Activated CD4-positive, alpha-beta T cell treated with anti-CD3 and anti-CD28 coated beads, Interleukin-2, amount 10 ng/mL, durations not matched to agents 7 days and 5 days (primary cell): ENCODE measurements at regions not wholly inside any gene's neighbourhood (a gene's known extent, or its start where the extent isn't known, plus 50 kb on each side); places are given as distances from the start of the nearest gene placed in this dataset.

Experiments
- CTCF ChIA-PET: fragments of 350-600 bp; sonication (Branson Sonifier 250); formaldehyde crosslinking; loops from one replicate; lab custom pipeline; 2021; ENCODE audit warnings: antibody characterized with exemption; lab: Charles Lee
- POLR2A ChIA-PET: fragments of 350-600 bp; sonication (Branson Sonifier 250); formaldehyde crosslinking; loops from one replicate; lab custom pipeline; 2021; ENCODE audit warnings: antibody characterized with exemption; lab: Charles Lee
- DNase-seq: peaks from one replicate; pipeline ENCODE4 v3.0.0-alpha.2; 2020
- H3K27ac Mint-ChIP-seq: one replicate; pipeline ENCODE4 v1.8.0; 2021; ENCODE audit warnings: mild to moderate bottlenecking, moderate library complexity, mixed read lengths
- H3K27me3 Mint-ChIP-seq: one replicate; pipeline ENCODE4 v1.8.0; 2021; ENCODE audit warnings: mixed read lengths
- H3K36me3 Mint-ChIP-seq: one replicate; pipeline ENCODE4 v1.8.0; 2021; ENCODE audit warnings: low read depth, mixed read lengths
- H3K4me1 Mint-ChIP-seq: one replicate; pipeline ENCODE4 v1.8.0; 2021; ENCODE audit warnings: mixed read lengths
- H3K4me3 Mint-ChIP-seq: one replicate; pipeline ENCODE4 v1.8.0; 2021; ENCODE audit warnings: mild to moderate bottlenecking, moderate library complexity, mixed read lengths
- H3K9me3 Mint-ChIP-seq: one replicate; pipeline ENCODE4 v1.8.0; 2021; ENCODE audit warnings: mixed read lengths

GRCh38 chr1:187384504-187384903 is 555.8 kb downstream of the PLA2G4A start:
- no peak for DNase-seq
- H3K9me3 Mint-ChIP-seq, result no peaks in the 10 kb centered on the region
- no peak overlapping the region for H3K4me3 Mint-ChIP-seq
- POLR2A ChIA-PET, result no interaction called here
- H3K36me3 Mint-ChIP-seq, result no peaks in the 10 kb centered on the region
- CTCF ChIA-PET, result no interaction called here
- H3K4me1 Mint-ChIP-seq, result no peaks in the 10 kb centered on the region
- H3K27ac Mint-ChIP-seq, result no peak overlapping the region
- no peaks in the 10 kb centered on the region for H3K27me3 Mint-ChIP-seq

GRCh38 chr1:187390215-187390818 is 561.6 kb downstream of the PLA2G4A start:
- Mint-ChIP-seq H3K27ac (no peak overlapping the region), H3K4me1 (no peaks in the 10 kb centered on the region), H3K4me3 (no peak overlapping the region), H3K27me3 (no peaks in the 10 kb centered on the region), H3K36me3 (no peaks in the 10 kb centered on the region), H3K9me3 (no peaks in the 10 kb centered on the region)
- ChIA-PET POLR2A (no interaction called here), CTCF (no interaction called here)
- no peak for DNase-seq

GRCh38 chr1:187396226-187396625 is 567.5 kb downstream of the PLA2G4A start:
- DNase-seq, result no peak
- Mint-ChIP-seq H3K36me3 (no peaks in the 10 kb centered on the region), H3K4me3 (no peak overlapping the region), H3K27me3 (no peaks in the 10 kb centered on the region), H3K4me1 (no peaks in the 10 kb centered on the region), H3K27ac (no peak overlapping the region), H3K9me3 (no peaks in the 10 kb centered on the region)
- POLR2A ChIA-PET, result no interaction called here
- CTCF ChIA-PET, result no interaction called here

- Mint-ChIP-seq H3K4me1 (no peaks in the 10 kb centered on the region), H3K9me3 (no peaks in the 10 kb centered on the region), H3K4me3 (no peak overlapping the region), H3K27me3 (no peaks in the 10 kb centered on the region), H3K36me3 (no peaks in the 10 kb centered on the region), H3K27ac (no peak overlapping the region)
- no peak for DNase-seq
- POLR2A ChIA-PET, result no interaction called here
- CTCF ChIA-PET, result no interaction called here
Measured at GRCh38 chr1:187396929-187397796, 568.4 kb downstream of the PLA2G4A start.

GRCh38 chr1:187408212-187409004 is 579.7 kb downstream of the PLA2G4A start:
- Mint-ChIP-seq H3K4me3 (no peak overlapping the region), H3K27me3 (no peaks in the 10 kb centered on the region), H3K36me3 (no peaks in the 10 kb centered on the region), H3K27ac (no peak overlapping the region), H3K4me1 (no peaks in the 10 kb centered on the region), H3K9me3 (peaks cover 2% of the 10 kb centered on the region)
- no peak for DNase-seq
- ChIA-PET CTCF (no interaction called here), POLR2A (no interaction called here)

- H3K27ac Mint-ChIP-seq, result no peak overlapping the region
- H3K36me3 Mint-ChIP-seq, result no peaks in the 10 kb centered on the region
- peaks cover 2% of the 10 kb centered on the region for H3K9me3 Mint-ChIP-seq
- no peaks in the 10 kb centered on the region for H3K4me1 Mint-ChIP-seq
- no peak for DNase-seq
- no peaks in the 10 kb centered on the region for H3K27me3 Mint-ChIP-seq
- no peak overlapping the region for H3K4me3 Mint-ChIP-seq
- POLR2A ChIA-PET, result no interaction called here
- CTCF ChIA-PET, result no interaction called here
Measured at GRCh38 chr1:187409341-187409740, 580.6 kb downstream of the PLA2G4A start.

GRCh38 chr1:187411118-187411517 is 582.4 kb downstream of the PLA2G4A start:
- peaks cover 2% of the 10 kb centered on the region for H3K9me3 Mint-ChIP-seq
- H3K4me1 Mint-ChIP-seq, result no peaks in the 10 kb centered on the region
- DNase-seq, result no peak
- H3K4me3 Mint-ChIP-seq, result no peak overlapping the region
- CTCF ChIA-PET, result no interaction called here
- no peaks in the 10 kb centered on the region for H3K27me3 Mint-ChIP-seq
- POLR2A ChIA-PET, result no interaction called here
- no peaks in the 10 kb centered on the region for H3K36me3 Mint-ChIP-seq
- no peak overlapping the region for H3K27ac Mint-ChIP-seq

- Mint-ChIP-seq H3K9me3 (peaks cover 2% of the 10 kb centered on the region), H3K36me3 (no peaks in the 10 kb centered on the region), H3K27me3 (no peaks in the 10 kb centered on the region), H3K4me3 (no peak overlapping the region), H3K4me1 (no peaks in the 10 kb centered on the region), H3K27ac (no peak overlapping the region)
- ChIA-PET CTCF (interaction anchor here (0.6 kb wide), 1 partner anchor 205 kb away, joined by 3 read pairs; no protein-coding TSS in a partner anchor), POLR2A (no interaction called here)
- DNase-seq, result no peak
Measured at GRCh38 chr1:187413405-187414169, 584.8 kb downstream of the PLA2G4A start.

GRCh38 chr1:187415065-187415464 is 586.3 kb downstream of the PLA2G4A start:
- H3K4me3 Mint-ChIP-seq, result no peak overlapping the region

GRCh38 chr1:187417520-187417919 is 588.8 kb downstream of the PLA2G4A start:
- Mint-ChIP-seq H3K27me3 (no peaks in the 10 kb centered on the region), H3K4me3 (no peak overlapping the region), H3K4me1 (no peaks in the 10 kb centered on the region), H3K36me3 (no peaks in the 10 kb centered on the region), H3K27ac (no peak overlapping the region), H3K9me3 (no peaks in the 10 kb centered on the region)
- CTCF ChIA-PET, result no interaction called here
- DNase-seq, result no peak
- POLR2A ChIA-PET, result no interaction called here

More at GRCh38 chr1:187415065-187415464, 586.3 kb downstream of the PLA2G4A start:
- DNase-seq, result no peak
- CTCF ChIA-PET, result no interaction called here
- POLR2A ChIA-PET, result no interaction called here
- no peaks in the 10 kb centered on the region for H3K27me3 Mint-ChIP-seq
- H3K36me3 Mint-ChIP-seq, result no peaks in the 10 kb centered on the region
- H3K4me1 Mint-ChIP-seq, result no peaks in the 10 kb centered on the region
- H3K9me3 Mint-ChIP-seq, result no peaks in the 10 kb centered on the region
- H3K27ac Mint-ChIP-seq, result no peak overlapping the region

- H3K27ac Mint-ChIP-seq, result no peak overlapping the region
- no peak for DNase-seq
- H3K27me3 Mint-ChIP-seq, result no peaks in the 10 kb centered on the region
- POLR2A ChIA-PET, result no interaction called here
- H3K4me3 Mint-ChIP-seq, result no peak overlapping the region
- no peaks in the 10 kb centered on the region for H3K4me1 Mint-ChIP-seq
- H3K9me3 Mint-ChIP-seq, result no peaks in the 10 kb centered on the region
- H3K36me3 Mint-ChIP-seq, result no peaks in the 10 kb centered on the region
- CTCF ChIA-PET, result no interaction called here
Measured at GRCh38 chr1:187433598-187433997, 604.8 kb downstream of the PLA2G4A start.

- no peak overlapping the region for H3K4me3 Mint-ChIP-seq
- POLR2A ChIA-PET, result no interaction called here
- H3K36me3 Mint-ChIP-seq, result no peaks in the 10 kb centered on the region
- H3K27me3 Mint-ChIP-seq, result no peaks in the 10 kb centered on the region
- no peak overlapping the region for H3K27ac Mint-ChIP-seq
- H3K9me3 Mint-ChIP-seq, result no peaks in the 10 kb centered on the region
- DNase-seq, result no peak
- no peaks in the 10 kb centered on the region for H3K4me1 Mint-ChIP-seq
- CTCF ChIA-PET, result no interaction called here
Measured at GRCh38 chr1:187442603-187443002, 613.9 kb downstream of the PLA2G4A start.
